Glutamatergic neuron (in vitro differentiated cells): ENCODE measurements at regions not wholly inside any gene's neighbourhood (a gene's known extent, or its start where the extent isn't known, plus 50 kb on each side); places are given as distances from the start of the nearest gene placed in this dataset.
A peak's percentile ranks its signal among the peaks of the same experiment; 100 is the strongest.

Source experiments
- DNase-seq: peaks from one replicate; pipeline ENCODE4 v3.0.0; 2022
- H3K27ac Mint-ChIP-seq: one replicate; pipeline ENCODE4 v1.8.0; 2020; ENCODE audit warnings: mild to moderate bottlenecking, mixed read lengths, inconsistent platforms; ENCODE audit not compliant: unreplicated experiment
- H3K27me3 Mint-ChIP-seq: one replicate; pipeline ENCODE4 v1.8.0; 2020; ENCODE audit warnings: mild to moderate bottlenecking, moderate library complexity, mixed read lengths, inconsistent platforms; ENCODE audit not compliant: unreplicated experiment
- H3K36me3 Mint-ChIP-seq: one replicate; pipeline ENCODE4 v1.8.0; 2020; ENCODE audit warnings: mild to moderate bottlenecking, mixed read lengths, inconsistent platforms; ENCODE audit not compliant: unreplicated experiment
- H3K4me1 Mint-ChIP-seq: one replicate; pipeline ENCODE4 v1.8.0; 2020; ENCODE audit warnings: mild to moderate bottlenecking, low read depth, mixed read lengths, inconsistent platforms; ENCODE audit not compliant: unreplicated experiment
- H3K4me3 Mint-ChIP-seq: one replicate; pipeline ENCODE4 v1.8.0; 2020; ENCODE audit warnings: mild to moderate bottlenecking, mixed read lengths, inconsistent platforms; ENCODE audit not compliant: unreplicated experiment
- H3K9me3 Mint-ChIP-seq: one replicate; pipeline ENCODE4 v1.8.0; 2020; ENCODE audit warnings: mild to moderate bottlenecking, moderate library complexity, mixed read lengths, inconsistent platforms; ENCODE audit not compliant: unreplicated experiment
- CTCF ChIP-seq: fragments of 200-600 bp; sonication (generic); IDR thresholded peaks from one replicate; pipeline ENCODE4 v1.5.0; 2021; ENCODE audit not compliant: partially characterized antibody, unreplicated experiment

- DNase-seq: no peak
- TF ChIP-seq CTCF: no peak
- Mint-ChIP-seq H3K9me3 (peaks cover 3% of the 10 kb centered on the region), H3K36me3 (no peaks in the 10 kb centered on the region), H3K27ac (no peak overlapping the region), H3K27me3 (peaks cover 2% of the 10 kb centered on the region), H3K4me1 (no peaks in the 10 kb centered on the region), H3K4me3 (no peak overlapping the region)
Measured at GRCh38 chr7:113628948-113629847, 289.6 kb downstream of the PPP1R3A start.

- H3K4me1 Mint-ChIP-seq: no peaks in the 10 kb centered on the region
- peaks cover 3% of the 10 kb centered on the region for H3K36me3 Mint-ChIP-seq
- TF ChIP-seq CTCF: no peak
- peaks cover 2% of the 10 kb centered on the region for H3K27me3 Mint-ChIP-seq
- no peak overlapping the region for H3K27ac Mint-ChIP-seq
- DNase-seq: no peak
- peaks cover 1% of the 10 kb centered on the region for H3K9me3 Mint-ChIP-seq
- H3K4me3 Mint-ChIP-seq: no peak overlapping the region
Measured at GRCh38 chr7:113625494-113626102, 293.2 kb downstream of the PPP1R3A start.

GRCh38 chr7:113622796-113623195 is 296.0 kb downstream of the PPP1R3A start:
- TF ChIP-seq CTCF: no peak
- H3K4me1 Mint-ChIP-seq: no peaks in the 10 kb centered on the region
- H3K36me3 Mint-ChIP-seq: peaks cover 11% of the 10 kb centered on the region
- H3K4me3 Mint-ChIP-seq: no peak overlapping the region
- H3K27ac Mint-ChIP-seq: no peak overlapping the region
- H3K27me3 Mint-ChIP-seq: peaks cover 2% of the 10 kb centered on the region
- H3K9me3 Mint-ChIP-seq: peaks cover 7% of the 10 kb centered on the region
- DNase-seq: no peak

- no peak for DNase-seq
- TF ChIP-seq CTCF: no peak
- H3K36me3 Mint-ChIP-seq: no peaks in the 10 kb centered on the region
- peaks cover 2% of the 10 kb centered on the region for H3K4me1 Mint-ChIP-seq
- H3K4me3 Mint-ChIP-seq: no peak overlapping the region
- no peaks in the 10 kb centered on the region for H3K27me3 Mint-ChIP-seq
- H3K9me3 Mint-ChIP-seq: no peaks in the 10 kb centered on the region
- H3K27ac Mint-ChIP-seq: no peak overlapping the region
Measured at GRCh38 chr7:113610572-113610971, 308.2 kb downstream of the PPP1R3A start.

- Mint-ChIP-seq H3K36me3 (no peaks in the 10 kb centered on the region), H3K4me3 (no peak overlapping the region), H3K9me3 (no peaks in the 10 kb centered on the region), H3K27me3 (no peaks in the 10 kb centered on the region), H3K27ac (peak overlapping the region; percentile 3), H3K4me1 (peaks cover 2% of the 10 kb centered on the region)
- no peak for TF ChIP-seq CTCF
- no peak for DNase-seq
Measured at GRCh38 chr7:113608782-113609181, 310.0 kb downstream of the PPP1R3A start.
